Esophagus squamous epithelium (tissue), 4 donors: ENCODE measurements at regions not wholly inside any gene's neighbourhood (a gene's known extent, or its start where the extent isn't known, plus 50 kb on each side); places are given as distances from the start of the nearest gene placed in this dataset.

ENCODE experiments used
- POLR2A ChIP-seq, 4 donors: fragments of 450-650 bp; IDR thresholded peaks; one replicate each; pipeline ENCODE4 v1.6.1; 2017; ENCODE audit warnings: antibody characterized with exemption in 4 of 4, mild to moderate bottlenecking in 4 of 4, moderate library complexity in 3 of 4
- TF ChIP-seq, protein P1 (sequence below), 6 experiments: fragments of 450-650 bp in 4 of 6; fragments of 200-600 bp in 2 of 6; sonication (generic) in 2 of 6; IDR thresholded peaks; one replicate each; pipeline ENCODE4 v1.5.1; 2016 to 2019; ENCODE audit warnings: antibody characterized with exemption in 6 of 6, mild to moderate bottlenecking in 4 of 6, moderate library complexity in 4 of 6

DNA sequence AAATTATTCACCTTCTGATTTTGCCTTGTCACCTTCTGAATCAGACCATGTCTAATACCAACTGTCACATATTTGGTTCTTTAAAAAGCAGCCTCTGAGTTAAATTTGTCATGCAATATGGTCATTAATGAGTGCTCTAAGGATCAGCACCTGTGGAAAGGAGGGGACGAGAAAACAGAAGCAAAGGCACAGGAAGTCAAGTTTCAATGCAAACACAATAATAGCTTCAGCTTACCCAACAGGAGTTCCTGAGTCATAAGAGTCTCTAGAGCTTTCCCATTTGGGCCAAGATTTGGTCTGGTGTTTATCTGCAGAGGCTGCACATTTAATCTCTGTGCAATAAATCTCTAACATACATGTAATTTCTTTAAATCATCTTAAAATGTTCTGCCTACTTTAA is 889.8 kb downstream of the CDH8 start:
- no peak for TF ChIP-seq POLR2A (IDR thresholded peaks at IDR 0.05)
- TF ChIP-seq, protein P1, sequence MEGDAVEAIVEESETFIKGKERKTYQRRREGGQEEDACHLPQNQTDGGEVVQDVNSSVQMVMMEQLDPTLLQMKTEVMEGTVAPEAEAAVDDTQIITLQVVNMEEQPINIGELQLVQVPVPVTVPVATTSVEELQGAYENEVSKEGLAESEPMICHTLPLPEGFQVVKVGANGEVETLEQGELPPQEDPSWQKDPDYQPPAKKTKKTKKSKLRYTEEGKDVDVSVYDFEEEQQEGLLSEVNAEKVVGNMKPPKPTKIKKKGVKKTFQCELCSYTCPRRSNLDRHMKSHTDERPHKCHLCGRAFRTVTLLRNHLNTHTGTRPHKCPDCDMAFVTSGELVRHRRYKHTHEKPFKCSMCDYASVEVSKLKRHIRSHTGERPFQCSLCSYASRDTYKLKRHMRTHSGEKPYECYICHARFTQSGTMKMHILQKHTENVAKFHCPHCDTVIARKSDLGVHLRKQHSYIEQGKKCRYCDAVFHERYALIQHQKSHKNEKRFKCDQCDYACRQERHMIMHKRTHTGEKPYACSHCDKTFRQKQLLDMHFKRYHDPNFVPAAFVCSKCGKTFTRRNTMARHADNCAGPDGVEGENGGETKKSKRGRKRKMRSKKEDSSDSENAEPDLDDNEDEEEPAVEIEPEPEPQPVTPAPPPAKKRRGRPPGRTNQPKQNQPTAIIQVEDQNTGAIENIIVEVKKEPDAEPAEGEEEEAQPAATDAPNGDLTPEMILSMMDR (IDR thresholded peaks at IDR 0.05) = no peak
